ENCODE measurements at regions not wholly inside any gene's neighbourhood (a gene's known extent, or its start where the extent isn't known, plus 50 kb on each side); places are given as distances from the start of the nearest gene placed in this dataset.

DNA sequence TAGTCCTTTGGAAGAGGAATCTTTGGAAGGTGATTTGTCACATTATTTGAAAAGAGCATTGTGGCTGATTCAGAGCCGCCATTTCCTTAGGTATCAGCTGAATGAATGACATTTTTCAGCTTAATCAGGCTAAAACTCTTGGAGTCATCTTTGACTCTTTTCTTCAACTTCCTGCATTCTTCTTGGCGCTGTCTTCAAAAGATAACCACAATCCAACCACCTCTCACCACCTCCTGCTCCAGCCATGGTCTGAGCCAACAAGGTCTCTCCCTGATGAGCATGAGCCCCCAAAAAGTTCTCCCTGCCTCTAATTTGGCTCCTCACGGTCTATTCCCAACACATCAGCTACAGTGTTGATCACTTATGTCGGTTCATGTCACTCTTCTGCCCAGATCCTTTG is 297.6 kb upstream of the RUNX1 start:
- TF ChIP-seq, protein P1, sequence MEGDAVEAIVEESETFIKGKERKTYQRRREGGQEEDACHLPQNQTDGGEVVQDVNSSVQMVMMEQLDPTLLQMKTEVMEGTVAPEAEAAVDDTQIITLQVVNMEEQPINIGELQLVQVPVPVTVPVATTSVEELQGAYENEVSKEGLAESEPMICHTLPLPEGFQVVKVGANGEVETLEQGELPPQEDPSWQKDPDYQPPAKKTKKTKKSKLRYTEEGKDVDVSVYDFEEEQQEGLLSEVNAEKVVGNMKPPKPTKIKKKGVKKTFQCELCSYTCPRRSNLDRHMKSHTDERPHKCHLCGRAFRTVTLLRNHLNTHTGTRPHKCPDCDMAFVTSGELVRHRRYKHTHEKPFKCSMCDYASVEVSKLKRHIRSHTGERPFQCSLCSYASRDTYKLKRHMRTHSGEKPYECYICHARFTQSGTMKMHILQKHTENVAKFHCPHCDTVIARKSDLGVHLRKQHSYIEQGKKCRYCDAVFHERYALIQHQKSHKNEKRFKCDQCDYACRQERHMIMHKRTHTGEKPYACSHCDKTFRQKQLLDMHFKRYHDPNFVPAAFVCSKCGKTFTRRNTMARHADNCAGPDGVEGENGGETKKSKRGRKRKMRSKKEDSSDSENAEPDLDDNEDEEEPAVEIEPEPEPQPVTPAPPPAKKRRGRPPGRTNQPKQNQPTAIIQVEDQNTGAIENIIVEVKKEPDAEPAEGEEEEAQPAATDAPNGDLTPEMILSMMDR (IDR thresholded peaks at IDR 0.05; ENCODE audit: insufficient read depth, low read length, missing control alignments): no peak
- POLR2A ChIA-PET: no interaction called here
- DNase-seq (ENCODE audit: low read depth, low spot score): no peak
- CTCF ChIA-PET: interaction anchor here (1.4 kb wide), 1 partner anchor 10 kb away, joined by 8 read pairs; no protein-coding TSS in a partner anchor
- H3K4me3 ChIP-seq (ENCODE audit: low read depth, low read length): no peak overlapping the region

- TF ChIP-seq, protein P1 (IDR thresholded peaks at IDR 0.05; ENCODE audit: insufficient read depth, low read length, missing control alignments): no peak
- CTCF ChIA-PET: interaction anchor here (1.4 kb wide), 1 partner anchor 10 kb away, joined by 8 read pairs; no protein-coding TSS in a partner anchor
- POLR2A ChIA-PET: no interaction called here
- no peak overlapping the region for H3K4me3 ChIP-seq (ENCODE audit: low read depth, low read length)
- DNase-seq (ENCODE audit: low read depth, low spot score): no peak
Observed at GRCh38 chr21:35345954-35346353, 296.9 kb upstream of the RUNX1 start.

- ChIA-PET POLR2A (no interaction called here), CTCF (interaction anchor here (0.6 kb wide), 1 partner anchor 30 kb away, joined by 4 read pairs; no protein-coding TSS in a partner anchor)
- H3K4me3 ChIP-seq (ENCODE audit: low read depth, low read length): no peak overlapping the region
- TF ChIP-seq, protein P1 (IDR thresholded peaks at IDR 0.05; ENCODE audit: insufficient read depth, low read length, missing control alignments): no peak
- no peak for DNase-seq (ENCODE audit: low read depth, low spot score)
Observed at GRCh38 chr21:35344582-35344981, 295.5 kb upstream of the RUNX1 start.

DNA sequence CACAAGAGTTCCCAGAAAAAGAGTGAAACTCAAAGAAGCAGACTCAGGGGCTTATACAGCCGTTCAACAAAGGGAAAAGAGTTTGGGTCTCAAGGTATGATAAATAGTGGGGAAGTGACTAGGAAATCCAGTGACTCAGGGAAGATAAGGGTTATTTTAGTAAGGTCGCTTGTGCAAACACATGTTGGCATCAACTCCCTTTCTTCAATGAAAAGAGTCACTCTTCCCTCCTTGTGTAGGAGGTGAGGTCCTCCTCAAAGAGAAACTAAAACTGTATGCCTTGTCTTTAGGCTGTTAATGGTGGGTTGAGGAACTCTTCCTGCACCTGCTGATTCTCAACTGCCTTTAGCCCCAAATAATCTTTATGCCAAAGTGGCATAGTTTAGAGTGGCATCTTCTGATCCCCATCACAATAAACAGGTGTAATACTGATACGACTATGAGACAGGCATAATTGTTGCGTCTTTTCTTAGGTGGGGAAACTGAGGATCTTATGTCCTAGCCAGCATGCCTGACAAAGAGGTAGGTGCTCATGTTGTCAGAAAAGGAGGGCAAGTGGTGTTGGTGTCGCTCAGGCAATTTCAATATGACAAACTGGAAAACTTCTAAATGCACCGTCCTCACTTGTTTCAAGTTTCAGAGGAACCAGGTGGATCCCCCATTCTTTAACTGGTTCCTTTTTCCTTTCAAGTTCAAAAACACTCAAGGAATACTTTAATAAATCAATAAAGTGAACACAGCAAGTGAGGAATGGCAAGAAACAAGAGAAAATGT is 294.1 kb upstream of the RUNX1 start:
- CTCF ChIA-PET: no interaction called here
- POLR2A ChIA-PET: no interaction called here
- DNase-seq (ENCODE audit: low read depth, low spot score): no peak
- H3K4me3 ChIP-seq (ENCODE audit: low read depth, low read length): no peak overlapping the region
- TF ChIP-seq, protein P1 (IDR thresholded peaks at IDR 0.05; ENCODE audit: insufficient read depth, low read length, missing control alignments): no peak

- no peak overlapping the region for H3K4me3 ChIP-seq (ENCODE audit: low read depth, low read length)
- POLR2A ChIA-PET: no interaction called here
- CTCF ChIA-PET: no interaction called here
- TF ChIP-seq, protein P1 (IDR thresholded peaks at IDR 0.05; ENCODE audit: insufficient read depth, low read length, missing control alignments): no peak
- DNase-seq (ENCODE audit: low read depth, low spot score): no peak
Observed at GRCh38 chr21:35342440-35342839, 293.3 kb upstream of the RUNX1 start.

DNA sequence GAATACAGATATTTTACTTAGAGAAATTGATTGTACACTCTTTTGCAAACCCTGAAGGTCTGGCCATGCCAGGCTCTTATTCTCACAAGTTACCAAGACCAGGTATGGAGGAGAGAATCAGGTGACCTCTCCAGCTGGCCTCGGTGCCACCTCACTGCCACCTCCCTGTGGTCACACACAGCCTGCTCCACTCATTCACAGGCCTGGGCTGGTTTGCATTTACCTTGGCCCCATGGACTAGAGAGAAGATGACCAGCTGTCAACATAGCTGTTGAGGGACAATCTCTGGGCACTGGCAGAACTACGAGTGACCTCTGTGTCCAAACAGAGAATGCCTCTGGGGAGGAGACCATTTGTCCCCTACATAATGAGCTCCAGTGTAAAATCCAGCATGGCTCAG is 291.2 kb upstream of the RUNX1 start:
- no peak overlapping the region for H3K4me3 ChIP-seq (ENCODE audit: low read depth, low read length)
- DNase-seq (ENCODE audit: low read depth, low spot score): no peak
- TF ChIP-seq, protein P1 (IDR thresholded peaks at IDR 0.05; ENCODE audit: insufficient read depth, low read length, missing control alignments): no peak
- POLR2A ChIA-PET: no interaction called here
- CTCF ChIA-PET: no interaction called here

Data from AG04449 (cell line).